KMS-11 (cell line): ENCODE measurements at regions not wholly inside any gene's neighbourhood (a gene's known extent, or its start where the extent isn't known, plus 50 kb on each side); places are given as distances from the start of the nearest gene placed in this dataset.

Experiments
- H2AFZ ChIP-seq: fragments of 200-600 bp; sonication (generic); 2 replicates; pipeline ENCODE4 v1.6.1; 2016; ENCODE audit warnings: antibody characterized with exemption, mixed run types, low read depth
- H3K27ac ChIP-seq: fragments of 200-600 bp; sonication (generic); 2 replicates; pipeline ENCODE4 v1.6.1; 2016; ENCODE audit warnings: mild to moderate bottlenecking, mixed run types
- H3K27me3 ChIP-seq: fragments of 200-600 bp; sonication (generic); 2 replicates; pipeline ENCODE4 v1.6.1; 2017; ENCODE audit warnings: mild to moderate bottlenecking, low read depth, mixed run types, moderate library complexity; ENCODE audit not compliant: insufficient read depth
- H3K36me3 ChIP-seq: fragments of 200-600 bp; sonication (generic); 2 replicates; pipeline ENCODE4 v1.6.1; 2017; ENCODE audit warnings: mild to moderate bottlenecking, mixed run types; ENCODE audit not compliant: insufficient read depth
- H3K4me1 ChIP-seq: fragments of 200-600 bp; sonication (generic); 2 replicates; pipeline ENCODE4 v1.6.1; 2016; ENCODE audit warnings: mild to moderate bottlenecking, low read depth, mixed run types; ENCODE audit not compliant: poor library complexity, severe bottlenecking
- H3K4me2 ChIP-seq: fragments of 200-600 bp; sonication (generic); 2 replicates; pipeline ENCODE4 v1.7.0; 2016; ENCODE audit warnings: mild to moderate bottlenecking, mixed run types
- H3K4me3 ChIP-seq: fragments of 200-600 bp; sonication (generic); IDR thresholded peaks from 2 replicates; pipeline ENCODE4 v1.6.1; 2017; ENCODE audit warnings: low read depth, low read length, mixed read lengths; ENCODE audit not compliant: insufficient read depth
- H3K79me2 ChIP-seq: fragments of 200-600 bp; sonication (generic); 2 replicates; pipeline ENCODE4 v1.6.1; 2016; ENCODE audit warnings: low read depth, mixed run types; ENCODE audit not compliant: insufficient read depth
- H3K9ac ChIP-seq: fragments of 200-600 bp; sonication (generic); 2 replicates; pipeline ENCODE4 v1.6.1; 2016; ENCODE audit warnings: mild to moderate bottlenecking, mixed run types
- H4K20me1 ChIP-seq: fragments of 200-600 bp; sonication (generic); 2 replicates; pipeline ENCODE4 v1.6.1; 2016; ENCODE audit warnings: mild to moderate bottlenecking, mixed run types; ENCODE audit not compliant: insufficient read depth
- TF ChIP-seq, protein P1 (sequence below): fragments of 200-600 bp; sonication (generic); conservative IDR thresholded peaks from 2 replicates; pipeline ENCODE4 v1.6.1; 2017; ENCODE audit warnings: low read depth, mild to moderate bottlenecking, antibody characterized with exemption, low read length, moderate library complexity, mixed read lengths

- H3K36me3 ChIP-seq: no peaks in the 10 kb centered on the region
- TF ChIP-seq, protein P1, sequence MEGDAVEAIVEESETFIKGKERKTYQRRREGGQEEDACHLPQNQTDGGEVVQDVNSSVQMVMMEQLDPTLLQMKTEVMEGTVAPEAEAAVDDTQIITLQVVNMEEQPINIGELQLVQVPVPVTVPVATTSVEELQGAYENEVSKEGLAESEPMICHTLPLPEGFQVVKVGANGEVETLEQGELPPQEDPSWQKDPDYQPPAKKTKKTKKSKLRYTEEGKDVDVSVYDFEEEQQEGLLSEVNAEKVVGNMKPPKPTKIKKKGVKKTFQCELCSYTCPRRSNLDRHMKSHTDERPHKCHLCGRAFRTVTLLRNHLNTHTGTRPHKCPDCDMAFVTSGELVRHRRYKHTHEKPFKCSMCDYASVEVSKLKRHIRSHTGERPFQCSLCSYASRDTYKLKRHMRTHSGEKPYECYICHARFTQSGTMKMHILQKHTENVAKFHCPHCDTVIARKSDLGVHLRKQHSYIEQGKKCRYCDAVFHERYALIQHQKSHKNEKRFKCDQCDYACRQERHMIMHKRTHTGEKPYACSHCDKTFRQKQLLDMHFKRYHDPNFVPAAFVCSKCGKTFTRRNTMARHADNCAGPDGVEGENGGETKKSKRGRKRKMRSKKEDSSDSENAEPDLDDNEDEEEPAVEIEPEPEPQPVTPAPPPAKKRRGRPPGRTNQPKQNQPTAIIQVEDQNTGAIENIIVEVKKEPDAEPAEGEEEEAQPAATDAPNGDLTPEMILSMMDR: no peak
- no peak overlapping the region for H3K4me2 ChIP-seq
- no peaks in the 10 kb centered on the region for H3K27me3 ChIP-seq
- no peak overlapping the region for H3K9ac ChIP-seq
- no peaks in the 10 kb centered on the region for H3K4me1 ChIP-seq
- H3K27ac ChIP-seq: no peak overlapping the region
- no peak overlapping the region for H2AFZ ChIP-seq
- no peaks in the 10 kb centered on the region for H3K79me2 ChIP-seq
- H4K20me1 ChIP-seq: no peaks in the 10 kb centered on the region
- no peak overlapping the region for H3K4me3 ChIP-seq
Measured at GRCh38 chr2:14803994-14804393, 171.5 kb downstream of the LRATD1 start.

DNA sequence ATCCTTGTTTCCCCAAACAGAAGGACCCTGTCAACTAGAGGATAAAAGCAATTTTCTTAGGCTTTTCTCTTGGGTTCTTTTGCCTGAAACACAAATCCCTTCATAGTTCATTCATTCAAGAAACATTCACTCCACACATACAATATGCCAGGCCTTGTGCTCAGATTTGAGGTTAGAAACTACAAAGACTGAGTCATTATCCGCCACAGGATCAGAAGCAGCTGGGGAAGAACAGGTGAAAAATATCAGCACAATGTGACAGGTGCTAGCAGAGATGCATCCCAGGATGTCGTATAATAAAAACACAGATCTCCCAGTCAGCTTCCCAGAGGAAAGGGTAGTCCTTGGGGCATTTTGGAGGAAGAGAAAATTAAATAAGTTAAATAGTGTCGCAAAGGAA, 172.4 kb downstream of the LRATD1 start:
- H3K4me1 ChIP-seq: no peaks in the 10 kb centered on the region

DNA sequence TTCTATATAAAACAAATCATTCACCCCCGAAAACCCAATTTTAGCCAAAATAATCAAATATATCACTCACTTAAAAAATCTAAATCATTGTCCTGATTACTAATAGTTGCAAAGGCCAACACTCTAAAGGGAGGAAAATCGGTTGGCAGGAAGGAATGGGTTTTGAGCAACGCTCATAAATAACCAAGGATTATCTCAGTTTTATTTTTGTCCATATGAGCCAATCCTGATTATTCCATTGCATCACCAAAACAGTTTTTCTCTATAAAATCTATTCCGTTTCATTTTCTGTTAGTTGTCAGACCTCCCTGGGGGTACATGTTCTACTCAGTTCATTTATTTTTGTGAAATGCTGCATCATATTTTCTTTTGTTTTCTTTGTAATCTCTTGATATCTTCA, 174.1 kb downstream of the LRATD1 start:
- H3K4me2 ChIP-seq: no peak overlapping the region
- H3K9ac ChIP-seq: no peak overlapping the region
- H3K4me3 ChIP-seq: no peak overlapping the region
- H2AFZ ChIP-seq: no peak overlapping the region
- no peaks in the 10 kb centered on the region for H3K4me1 ChIP-seq
- H3K27me3 ChIP-seq: no peaks in the 10 kb centered on the region
- no peaks in the 10 kb centered on the region for H3K79me2 ChIP-seq
- H3K36me3 ChIP-seq: no peaks in the 10 kb centered on the region
- no peaks in the 10 kb centered on the region for H4K20me1 ChIP-seq
- H3K27ac ChIP-seq: no peak overlapping the region
- TF ChIP-seq, protein P1: no peak

More for the DNA sequence above, 172.4 kb downstream of the LRATD1 start:
- H2AFZ ChIP-seq: no peak overlapping the region
- H3K79me2 ChIP-seq: no peaks in the 10 kb centered on the region
- H3K4me3 ChIP-seq: no peak overlapping the region
- no peak overlapping the region for H3K9ac ChIP-seq
- H3K4me2 ChIP-seq: no peak overlapping the region
- TF ChIP-seq, protein P1: no peak
- no peak overlapping the region for H3K27ac ChIP-seq
- H4K20me1 ChIP-seq: no peaks in the 10 kb centered on the region
- no peaks in the 10 kb centered on the region for H3K27me3 ChIP-seq
- H3K36me3 ChIP-seq: no peaks in the 10 kb centered on the region

- H3K27ac ChIP-seq: no peak overlapping the region
- no peak overlapping the region for H3K9ac ChIP-seq
- no peaks in the 10 kb centered on the region for H3K4me1 ChIP-seq
- no peaks in the 10 kb centered on the region for H3K27me3 ChIP-seq
- no peaks in the 10 kb centered on the region for H4K20me1 ChIP-seq
- no peak overlapping the region for H2AFZ ChIP-seq
- no peaks in the 10 kb centered on the region for H3K36me3 ChIP-seq
- no peaks in the 10 kb centered on the region for H3K79me2 ChIP-seq
- TF ChIP-seq, protein P1: no peak
- no peak overlapping the region for H3K4me2 ChIP-seq
- H3K4me3 ChIP-seq: no peak overlapping the region
Measured at GRCh38 chr2:14815201-14815600, 182.7 kb downstream of the LRATD1 start.
